ENCODE measurements at regions not wholly inside any gene's neighbourhood (a gene's known extent, or its start where the extent isn't known, plus 50 kb on each side); places are given as distances from the start of the nearest gene placed in this dataset.
"Not testable (repeated sequence)": the region's sequence is repeated elsewhere in the genome, so short reads cannot be mapped to it uniquely, and the experiment has no call there.

GRCh38 chr10:78210976-78211375 lies 177.3 kb downstream of the RPS24 start:
- DNase-seq (ENCODE audit: low spot score): no peak

DNA sequence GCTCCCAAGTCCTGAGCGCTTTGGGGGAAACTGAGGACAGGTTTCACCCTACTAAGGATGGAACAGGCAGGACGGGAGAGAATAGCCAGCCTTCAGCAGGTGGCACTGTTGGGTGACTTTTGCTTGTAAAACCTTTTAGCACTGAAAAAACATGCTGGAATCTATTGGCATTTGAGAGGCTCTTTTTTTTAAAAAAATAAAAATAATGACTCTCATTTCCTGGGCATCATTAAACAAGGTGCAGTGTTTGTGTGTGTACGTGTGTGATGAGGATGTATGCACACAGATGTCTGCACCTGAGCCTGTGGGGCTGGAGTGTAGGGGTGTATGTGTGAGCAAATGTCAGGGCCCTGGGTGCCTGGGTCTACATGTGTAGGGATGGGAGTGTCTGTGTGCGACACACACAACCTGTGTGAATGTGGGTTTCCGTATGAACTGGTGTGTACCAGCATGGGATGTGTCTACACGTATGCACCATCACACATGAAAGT lies 177.9 kb downstream of the RPS24 start:
- no peak for DNase-seq (ENCODE audit: low spot score)

- no peak for DNase-seq (ENCODE audit: low spot score)
Measured at GRCh38 chr10:78212060-78212785, 178.6 kb downstream of the RPS24 start.

DNA sequence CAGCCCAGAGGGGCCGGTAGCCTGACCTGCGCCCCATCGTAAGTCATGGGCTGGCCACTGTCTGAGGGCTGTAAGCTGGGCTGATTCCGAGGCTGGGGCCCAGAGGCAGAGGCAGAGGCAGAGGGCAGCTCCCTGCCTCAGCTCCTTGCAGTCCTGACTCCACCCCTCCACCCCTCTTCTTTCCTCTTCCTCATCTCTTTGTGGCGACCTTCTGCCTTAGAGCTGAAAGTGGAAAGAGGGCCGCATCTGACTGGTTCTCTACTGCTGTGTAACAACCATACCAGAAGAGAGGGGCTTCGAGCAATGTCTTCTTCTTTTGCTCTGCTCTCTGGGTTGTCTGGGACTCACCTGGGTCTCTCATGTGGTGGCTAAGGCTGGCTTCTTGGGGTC lies 179.1 kb downstream of the RPS24 start:
- no peak for DNase-seq (ENCODE audit: low spot score)

DNA sequence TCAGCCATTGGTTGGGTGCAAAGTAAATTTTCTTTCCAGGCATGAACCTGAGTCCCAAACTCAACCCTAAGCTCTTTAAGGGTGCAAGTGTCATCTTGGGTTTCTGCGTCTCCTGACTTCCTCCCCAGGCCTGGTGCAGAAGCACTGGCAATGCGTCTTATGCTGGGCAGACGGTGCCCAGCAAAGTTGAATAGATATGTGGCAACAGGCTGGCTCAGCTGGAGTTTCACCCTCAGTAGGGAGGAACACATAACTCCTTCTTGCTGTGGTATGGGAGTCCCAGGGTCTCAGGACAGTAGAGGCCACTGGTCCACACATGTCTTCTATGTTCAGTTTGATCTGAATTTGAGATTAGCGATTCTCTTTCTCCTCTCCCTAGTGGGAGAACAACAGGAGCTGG lies 181.3 kb downstream of the RPS24 start:
- DNase-seq (ENCODE audit: low spot score): no peak

DNA sequence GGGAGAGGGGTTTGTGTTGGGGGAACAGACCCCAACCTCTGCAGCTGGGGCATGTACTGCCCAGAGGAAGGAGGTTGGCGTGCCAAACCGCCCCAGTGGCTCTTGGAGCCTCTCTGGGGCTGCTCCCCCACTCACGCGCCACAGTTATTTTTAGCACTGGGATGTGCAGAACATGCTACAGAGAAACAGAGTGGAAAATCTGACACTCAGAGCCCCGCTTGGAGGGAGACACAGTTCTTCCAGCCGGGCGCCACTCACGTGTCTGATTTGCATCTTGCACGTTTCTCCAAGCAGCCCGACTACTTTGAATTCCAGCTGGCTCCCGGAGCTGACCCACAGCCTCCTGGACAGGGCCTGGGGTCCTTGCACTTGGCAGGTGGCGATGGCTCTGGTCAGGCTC lies 182.0 kb downstream of the RPS24 start:
- no peak for DNase-seq (ENCODE audit: low spot score)

- no peak for DNase-seq (ENCODE audit: low spot score)
Measured at GRCh38 chr10:78217336-78217735, 183.7 kb downstream of the RPS24 start.

GRCh38 chr10:78218798-78219490 lies 185.3 kb downstream of the RPS24 start:
- no peak for DNase-seq (ENCODE audit: low spot score)

- DNase-seq (ENCODE audit: low spot score): not testable (repeated sequence)
Measured at GRCh38 chr10:78219568-78219967, 185.9 kb downstream of the RPS24 start.

- no peak for DNase-seq (ENCODE audit: low spot score)
Measured at GRCh38 chr10:78220781-78221180, 187.1 kb downstream of the RPS24 start.

GRCh38 chr10:78222096-78222790 lies 188.6 kb downstream of the RPS24 start:
- DNase-seq (ENCODE audit: low spot score): no peak

- no peak for DNase-seq (ENCODE audit: low spot score)
Measured at GRCh38 chr10:78223088-78223487, 189.4 kb downstream of the RPS24 start.

DNA sequence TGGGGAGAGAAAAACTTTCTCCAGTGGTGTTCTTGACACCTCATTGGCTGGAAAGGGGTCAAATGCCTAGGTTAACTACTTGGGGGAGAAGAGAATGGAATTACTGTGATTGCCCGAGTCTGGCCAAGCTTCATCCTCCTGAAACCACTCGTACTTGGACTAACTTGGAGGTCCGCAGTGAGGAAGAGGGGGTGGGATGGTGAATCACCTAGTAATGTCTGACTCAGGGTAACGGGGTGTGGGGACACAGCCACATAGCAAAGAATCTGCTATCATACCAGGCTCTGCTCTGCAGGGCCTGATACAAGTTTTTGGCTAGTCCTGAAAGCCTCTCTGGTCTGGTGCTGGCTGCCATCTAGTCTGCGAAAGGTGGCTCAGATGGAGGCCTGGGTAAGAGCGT lies 190.9 kb downstream of the RPS24 start:
- no peak for DNase-seq (ENCODE audit: low spot score)

DNA sequence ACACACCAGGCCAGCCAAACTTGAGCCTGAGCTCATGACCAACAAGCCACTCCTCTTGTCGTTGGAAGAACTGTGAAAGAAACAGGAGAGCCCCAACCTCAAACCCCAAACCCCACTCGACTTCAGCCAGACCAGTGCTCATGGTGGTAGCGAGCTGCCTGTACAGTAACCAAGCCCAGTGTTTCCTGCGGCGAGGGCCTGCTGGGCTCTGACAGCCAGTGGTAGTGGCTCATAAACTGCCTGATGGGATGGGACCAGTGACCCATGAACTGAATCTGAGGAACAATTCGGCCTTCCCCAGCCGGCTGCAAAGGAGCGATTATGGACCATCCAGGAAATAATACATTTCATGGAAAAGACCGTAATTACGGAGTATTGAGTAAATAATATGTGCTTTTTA lies 191.9 kb downstream of the RPS24 start:
- no peak for DNase-seq (ENCODE audit: low spot score)

DNA sequence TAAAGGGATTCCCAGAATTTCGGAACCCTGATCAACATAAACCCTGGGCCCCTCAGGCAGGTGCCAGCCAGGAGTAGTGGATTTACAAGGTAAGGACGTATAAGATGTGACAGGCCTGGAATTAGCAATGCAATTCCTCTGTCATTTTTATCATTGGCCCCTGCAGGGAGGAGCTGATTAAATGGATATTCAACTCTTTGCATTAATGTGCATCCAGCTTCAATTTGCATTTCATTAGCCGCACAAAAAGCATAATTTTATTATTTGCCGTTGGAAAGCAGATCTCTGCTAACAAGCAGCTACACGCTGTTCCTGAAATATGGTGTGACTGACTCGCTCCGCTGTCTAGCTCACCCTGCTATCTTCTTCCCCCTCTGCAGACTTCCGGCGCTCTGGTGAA lies 195.8 kb downstream of the RPS24 start:
- no peak for DNase-seq (ENCODE audit: low spot score)

DNA sequence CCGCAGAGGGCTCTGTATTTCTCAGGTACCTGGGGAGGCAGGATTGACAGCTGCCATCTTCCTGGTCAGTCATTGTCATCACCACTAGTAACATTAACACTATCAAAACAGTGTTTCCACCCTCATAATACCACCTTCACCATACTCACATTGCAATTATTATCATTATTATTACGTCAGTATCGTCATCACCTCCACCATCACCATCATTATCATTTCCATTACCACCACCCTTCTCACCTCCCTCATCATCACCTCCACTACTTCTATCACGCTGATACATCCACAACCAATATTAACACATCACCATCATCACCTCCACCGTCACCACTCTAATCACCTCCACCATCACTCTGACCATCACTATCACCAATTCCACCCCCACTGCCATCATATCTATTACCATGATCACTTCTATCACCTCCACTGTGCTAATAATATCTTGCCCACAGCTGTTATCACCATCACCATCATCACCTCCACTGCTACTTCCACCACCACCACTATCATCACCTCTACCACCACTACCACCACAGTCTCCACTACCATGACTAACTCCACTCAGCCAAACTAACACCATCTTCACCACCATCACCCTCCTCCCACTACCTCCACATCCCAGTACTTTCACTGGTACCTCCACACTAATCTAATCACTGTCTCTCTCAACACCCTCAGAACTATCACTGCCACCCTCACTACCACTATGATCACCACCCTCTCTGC lies 196.4 kb downstream of the RPS24 start:
- DNase-seq (ENCODE audit: low spot score): no peak

GRCh38 chr10:78231327-78231726 lies 197.7 kb downstream of the RPS24 start:
- no peak for DNase-seq (ENCODE audit: low spot score)

DNA sequence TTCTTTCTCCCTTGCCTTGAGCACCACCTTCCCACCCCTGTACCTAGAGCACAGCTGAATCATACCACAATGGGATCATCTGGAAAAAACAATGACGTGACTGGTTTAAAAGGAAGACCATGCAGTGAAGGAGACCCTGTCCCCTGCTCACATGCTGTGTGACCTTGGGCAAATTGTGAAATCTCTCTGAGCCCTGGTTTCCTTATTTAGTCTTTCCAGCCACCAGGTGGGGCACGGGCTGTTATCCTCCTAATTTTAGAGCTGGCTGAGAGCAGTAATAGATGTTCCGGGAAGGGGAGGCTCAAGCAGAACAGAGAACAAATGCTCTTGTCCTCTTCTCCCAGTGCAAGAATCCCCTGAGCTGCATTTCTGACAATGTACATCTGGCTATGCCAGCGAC lies 198.3 kb downstream of the RPS24 start:
- DNase-seq (ENCODE audit: low spot score): no peak

DNA sequence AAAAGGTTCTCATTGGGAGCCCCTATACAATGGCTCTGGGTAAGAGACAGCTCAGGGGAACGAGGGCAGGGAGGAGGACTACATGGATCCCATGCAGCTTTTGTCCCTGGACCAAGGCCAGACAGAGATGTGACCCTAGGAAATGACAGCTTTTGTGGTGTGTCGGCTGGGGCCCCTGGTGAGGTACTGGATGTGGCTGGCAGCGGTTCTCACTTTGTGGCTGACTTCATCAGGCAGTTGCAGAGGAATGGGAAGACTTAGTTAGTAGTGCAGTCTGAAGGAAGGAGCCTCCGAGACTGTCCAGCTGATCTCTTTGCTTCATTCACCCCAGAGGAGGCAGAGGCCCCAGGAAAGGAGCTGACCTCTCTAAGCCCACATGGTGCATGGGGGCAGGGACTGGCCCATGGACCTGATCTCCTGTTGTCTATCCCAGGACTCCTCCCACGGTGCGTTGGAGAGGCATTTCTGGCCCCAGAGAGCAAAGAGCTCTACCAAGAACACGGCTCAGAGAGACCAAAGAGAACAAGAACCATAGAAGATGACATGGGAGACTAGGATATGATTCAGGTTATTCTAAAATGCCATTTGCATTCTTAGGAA lies 202.9 kb downstream of the RPS24 start:
- no peak for DNase-seq (ENCODE audit: low spot score)

- not testable (repeated sequence) for DNase-seq (ENCODE audit: low spot score)
Measured at GRCh38 chr10:78237951-78238350, 204.3 kb downstream of the RPS24 start.

GRCh38 chr10:78247266-78247665 lies 213.6 kb downstream of the RPS24 start:
- no peak for DNase-seq (ENCODE audit: low spot score)

DNA sequence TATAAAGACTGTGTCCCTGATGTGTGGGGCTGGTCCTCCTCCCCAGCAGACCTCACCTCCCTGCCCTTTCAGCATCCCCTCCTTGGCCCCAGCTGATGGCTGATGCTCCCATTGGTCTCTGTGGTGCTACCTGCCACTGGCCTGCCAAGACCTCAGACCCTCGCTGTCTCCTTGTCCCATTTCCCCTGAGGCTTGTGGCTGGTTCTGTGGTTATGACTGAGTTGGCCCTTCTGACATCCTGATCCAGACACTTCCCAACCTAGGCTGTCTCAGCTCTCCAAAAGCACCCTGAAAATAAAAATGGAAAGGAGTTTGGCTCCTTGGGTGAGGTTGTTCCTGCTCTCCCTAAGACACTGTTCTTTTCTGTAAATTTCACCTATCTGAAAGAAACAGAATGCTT lies 214.2 kb downstream of the RPS24 start:
- DNase-seq (ENCODE audit: low spot score): no peak

All from hematopoietic multipotent progenitor cell treated with erythropoietin and hydrocortisone succinate and interleukin-3 and kit ligand, for 17 days (in vitro differentiated cells).